ENCODE measurements at regions not wholly inside any gene's neighbourhood (a gene's known extent, or its start where the extent isn't known, plus 50 kb on each side); places are given as distances from the start of the nearest gene placed in this dataset.

GRCh38 chr12:56872366-56872765, 61.8 kb downstream of the SDR9C7 start:
- no peak for TF ChIP-seq CTCF (IDR thresholded peaks at IDR 0.05)
- no peak for TF ChIP-seq POLR2A (IDR thresholded peaks at IDR 0.05)
